ENCODE measurements at regions not wholly inside any gene's neighbourhood (a gene's known extent, or its start where the extent isn't known, plus 50 kb on each side); places are given as distances from the start of the nearest gene placed in this dataset.

GRCh38 chr15:93432474-93432873 lies 343.5 kb upstream of the RGMA start:
- no peaks in the 10 kb centered on the region for H3K36me3 ChIP-seq
- no peak overlapping the region for H3K4me3 ChIP-seq
- H3K27ac ChIP-seq = no peak overlapping the region
- DNase-seq (ENCODE audit: low read depth in 1 of 2, low spot score in 2 of 2) = no peak
- H3K4me1 ChIP-seq (replicated peaks) = no peaks in the 10 kb centered on the region
- no peaks in the 10 kb centered on the region for H3K27me3 ChIP-seq (replicated peaks)
- H3K9me3 ChIP-seq (replicated peaks) = no peaks in the 10 kb centered on the region; the same call in 1 of the 2 replicates

GRCh38 chr15:93428807-93429351 lies 339.9 kb upstream of the RGMA start:
- Histone ChIP-seq H3K4me1 (replicated peaks) (no peaks in the 10 kb centered on the region), H3K27me3 (replicated peaks) (no peaks in the 10 kb centered on the region), H3K4me3 (no peak overlapping the region), H3K27ac (no peak overlapping the region), H3K36me3 (no peaks in the 10 kb centered on the region), H3K9me3 (replicated peaks) (no peaks in the 10 kb centered on the region; the same call in 1 of the 2 replicates)
- DNase-seq (ENCODE audit: low read depth in 1 of 2, low spot score in 2 of 2) = peak in 1 of 2 experiments; percentile 13

DNA sequence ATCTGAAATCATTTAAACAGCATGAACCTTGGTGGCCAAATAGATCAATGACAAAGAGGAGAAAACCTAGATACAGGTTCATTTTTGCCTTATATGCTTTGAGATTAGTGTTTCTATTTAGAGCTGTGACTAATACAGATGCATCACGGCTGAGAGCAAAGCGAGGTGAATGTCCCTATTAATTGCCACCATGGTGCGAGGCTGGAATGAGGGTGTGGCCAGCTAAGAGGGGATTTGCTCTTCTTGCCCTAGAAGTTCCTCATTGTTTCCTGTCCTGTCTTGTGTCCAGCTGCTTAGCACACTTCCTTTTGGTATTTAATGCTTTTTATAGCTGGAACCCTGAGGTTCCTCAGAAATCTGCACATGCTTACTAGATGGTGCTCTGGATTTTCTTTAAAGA lies 339.1 kb upstream of the RGMA start:
- no peaks in the 10 kb centered on the region for H3K27me3 ChIP-seq (replicated peaks)
- H3K4me1 ChIP-seq (replicated peaks) = no peaks in the 10 kb centered on the region
- no peaks in the 10 kb centered on the region for H3K36me3 ChIP-seq
- H3K27ac ChIP-seq = no peak overlapping the region
- H3K4me3 ChIP-seq = no peak overlapping the region
- H3K9me3 ChIP-seq (replicated peaks) = no peaks in the 10 kb centered on the region; the same call in 1 of the 2 replicates
- peak in 1 of 2 experiments; percentile 6 for DNase-seq (ENCODE audit: low read depth in 1 of 2, low spot score in 2 of 2)

DNA sequence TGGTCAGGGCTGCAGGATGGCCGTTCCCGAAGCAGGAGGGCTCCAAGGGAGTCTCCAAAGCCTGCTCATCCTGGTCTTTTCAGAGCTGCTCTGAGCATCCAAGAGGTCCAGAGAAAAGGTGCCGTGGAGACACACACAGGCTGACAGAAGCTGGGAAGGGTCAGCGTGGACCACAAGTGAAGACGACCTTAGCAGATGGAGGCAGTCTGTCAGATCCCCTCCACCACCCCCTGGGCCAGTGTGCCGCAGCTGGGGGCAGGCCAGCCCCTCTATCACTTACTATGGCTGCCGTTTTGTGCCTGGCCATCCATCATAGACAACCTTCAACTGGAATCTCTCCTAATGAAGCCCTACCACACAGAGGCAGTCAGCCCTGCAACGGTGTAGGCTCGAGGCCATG lies 335.1 kb upstream of the RGMA start:
- H3K9me3 ChIP-seq (replicated peaks) = no peaks in the 10 kb centered on the region
- H3K4me3 ChIP-seq = no peak overlapping the region
- no peak overlapping the region for H3K27ac ChIP-seq
- H3K27me3 ChIP-seq (replicated peaks) = no peaks in the 10 kb centered on the region
- H3K4me1 ChIP-seq (replicated peaks) = no peaks in the 10 kb centered on the region
- DNase-seq (ENCODE audit: low read depth in 1 of 2, low spot score in 2 of 2) = peak in 1 of 2 experiments; percentile 16
- no peaks in the 10 kb centered on the region for H3K36me3 ChIP-seq

GRCh38 chr15:93422476-93422875 lies 333.5 kb upstream of the RGMA start:
- H3K27ac ChIP-seq = no peak overlapping the region
- no peaks in the 10 kb centered on the region for H3K4me1 ChIP-seq (replicated peaks)
- H3K27me3 ChIP-seq (replicated peaks) = no peaks in the 10 kb centered on the region
- no peaks in the 10 kb centered on the region for H3K36me3 ChIP-seq
- DNase-seq (ENCODE audit: low read depth in 1 of 2, low spot score in 2 of 2) = peak in 1 of 2 experiments; percentile 25
- H3K4me3 ChIP-seq = no peak overlapping the region
- no peaks in the 10 kb centered on the region for H3K9me3 ChIP-seq (replicated peaks)

DNA sequence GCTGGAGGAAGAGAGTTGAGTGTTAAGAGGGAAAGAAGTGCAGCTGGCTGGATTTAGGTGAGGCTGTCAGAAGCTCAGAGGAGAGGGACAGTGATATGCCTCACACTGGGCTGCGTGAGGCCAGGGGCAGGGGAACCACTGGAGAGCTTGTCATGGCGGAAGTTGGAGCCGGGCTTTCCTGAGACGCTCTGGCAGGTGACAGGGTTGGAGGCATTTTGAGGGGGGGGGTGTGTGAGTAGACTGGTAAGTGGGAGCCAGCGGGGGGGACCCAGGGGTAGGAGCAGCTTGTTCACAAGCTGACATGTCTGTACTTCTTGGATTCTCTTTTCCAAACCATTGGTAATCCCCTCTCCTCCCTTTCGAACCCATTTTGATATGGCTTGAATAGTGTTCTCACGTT lies 331.5 kb upstream of the RGMA start:
- Histone ChIP-seq H3K27me3 (replicated peaks) (no peaks in the 10 kb centered on the region), H3K27ac (no peak overlapping the region), H3K9me3 (replicated peaks) (no peaks in the 10 kb centered on the region), H3K4me3 (no peak overlapping the region), H3K4me1 (replicated peaks) (no peaks in the 10 kb centered on the region), H3K36me3 (no peaks in the 10 kb centered on the region)
- DNase-seq (ENCODE audit: low read depth in 1 of 2, low spot score in 2 of 2) = peak in 1 of 2 experiments; percentile 17

GRCh38 chr15:93420050-93420452 lies 331.0 kb upstream of the RGMA start:
- no peaks in the 10 kb centered on the region for H3K36me3 ChIP-seq
- H3K4me3 ChIP-seq = no peak overlapping the region
- no peak overlapping the region for H3K27ac ChIP-seq
- no peaks in the 10 kb centered on the region for H3K4me1 ChIP-seq (replicated peaks)
- no peaks in the 10 kb centered on the region for H3K27me3 ChIP-seq (replicated peaks)
- no peaks in the 10 kb centered on the region for H3K9me3 ChIP-seq (replicated peaks)
- peak in 1 of 2 experiments; percentile 10 for DNase-seq (ENCODE audit: low read depth in 1 of 2, low spot score in 2 of 2)

DNA sequence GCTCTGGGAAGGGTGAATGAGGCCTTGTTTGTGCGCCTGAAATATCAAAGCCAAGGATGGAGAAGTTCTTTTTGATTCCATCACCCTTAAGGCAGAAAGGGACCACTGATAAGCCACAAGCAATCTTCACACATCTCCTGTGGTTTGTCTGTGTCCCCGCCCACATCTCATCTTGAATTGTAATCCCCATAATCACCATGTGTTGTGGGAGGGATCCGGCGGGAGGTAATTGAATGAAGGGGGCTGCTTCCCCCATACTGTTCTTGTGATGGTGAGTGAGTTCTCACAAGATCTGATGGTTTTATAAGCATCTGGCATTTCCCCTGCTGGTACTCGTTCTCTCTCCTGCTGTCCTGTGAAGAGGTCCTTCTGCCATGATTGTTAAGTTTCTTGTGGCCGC lies 329.6 kb upstream of the RGMA start:
- H3K27ac ChIP-seq = no peak overlapping the region
- H3K9me3 ChIP-seq (replicated peaks) = no peaks in the 10 kb centered on the region

GRCh38 chr15:93417631-93418030 lies 328.6 kb upstream of the RGMA start:
- Histone ChIP-seq H3K9me3 (replicated peaks) (no peaks in the 10 kb centered on the region), H3K36me3 (no peaks in the 10 kb centered on the region), H3K27ac (no peak overlapping the region), H3K27me3 (replicated peaks) (no peaks in the 10 kb centered on the region), H3K4me1 (replicated peaks) (no peaks in the 10 kb centered on the region), H3K4me3 (no peak overlapping the region)
- no peak for DNase-seq (ENCODE audit: low read depth in 1 of 2, low spot score in 2 of 2)

More for the DNA sequence above, 329.6 kb upstream of the RGMA start:
- Histone ChIP-seq H3K4me3 (no peak overlapping the region), H3K27me3 (replicated peaks) (no peaks in the 10 kb centered on the region), H3K4me1 (replicated peaks) (no peaks in the 10 kb centered on the region), H3K36me3 (no peaks in the 10 kb centered on the region)
- no peak for DNase-seq (ENCODE audit: low read depth in 1 of 2, low spot score in 2 of 2)

DNA sequence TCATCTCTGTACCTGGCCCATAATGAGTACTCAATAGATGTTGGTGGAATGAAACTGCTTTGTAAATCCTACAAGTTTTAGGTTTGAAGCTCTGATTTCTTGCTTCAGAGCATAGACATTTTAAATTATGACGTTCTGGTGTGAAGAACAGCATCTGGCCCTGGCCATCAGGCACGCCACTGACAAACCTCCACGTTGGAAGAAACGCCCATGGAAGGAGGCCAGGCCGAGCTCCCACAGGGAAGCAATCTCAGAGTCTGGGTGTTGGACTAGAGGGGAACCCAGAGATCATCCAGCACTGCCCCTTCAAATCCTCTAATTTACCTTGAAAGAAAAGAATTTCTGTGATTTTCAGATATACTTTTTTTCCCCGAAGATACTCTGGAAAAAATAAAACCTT lies 328.1 kb upstream of the RGMA start:
- H3K9me3 ChIP-seq (replicated peaks) = no peaks in the 10 kb centered on the region
- no peaks in the 10 kb centered on the region for H3K27me3 ChIP-seq (replicated peaks)
- DNase-seq (ENCODE audit: low read depth in 1 of 2, low spot score in 2 of 2) = no peak
- no peaks in the 10 kb centered on the region for H3K36me3 ChIP-seq
- H3K4me1 ChIP-seq (replicated peaks) = no peaks in the 10 kb centered on the region
- no peak overlapping the region for H3K4me3 ChIP-seq
- no peak overlapping the region for H3K27ac ChIP-seq

GRCh38 chr15:93415576-93415975 lies 326.6 kb upstream of the RGMA start:
- no peaks in the 10 kb centered on the region for H3K9me3 ChIP-seq (replicated peaks)
- H3K27ac ChIP-seq = no peak overlapping the region
- no peaks in the 10 kb centered on the region for H3K4me1 ChIP-seq (replicated peaks)
- no peaks in the 10 kb centered on the region for H3K27me3 ChIP-seq (replicated peaks)
- no peaks in the 10 kb centered on the region for H3K36me3 ChIP-seq
- no peak for DNase-seq (ENCODE audit: low read depth in 1 of 2, low spot score in 2 of 2)
- no peak overlapping the region for H3K4me3 ChIP-seq

GRCh38 chr15:93414576-93415231 lies 325.7 kb upstream of the RGMA start:
- Histone ChIP-seq H3K9me3 (replicated peaks) (no peaks in the 10 kb centered on the region), H3K4me1 (replicated peaks) (no peaks in the 10 kb centered on the region), H3K36me3 (no peaks in the 10 kb centered on the region), H3K27ac (no peak overlapping the region), H3K4me3 (no peak overlapping the region), H3K27me3 (replicated peaks) (no peaks in the 10 kb centered on the region)
- no peak for DNase-seq (ENCODE audit: low read depth in 1 of 2, low spot score in 2 of 2)

DNA sequence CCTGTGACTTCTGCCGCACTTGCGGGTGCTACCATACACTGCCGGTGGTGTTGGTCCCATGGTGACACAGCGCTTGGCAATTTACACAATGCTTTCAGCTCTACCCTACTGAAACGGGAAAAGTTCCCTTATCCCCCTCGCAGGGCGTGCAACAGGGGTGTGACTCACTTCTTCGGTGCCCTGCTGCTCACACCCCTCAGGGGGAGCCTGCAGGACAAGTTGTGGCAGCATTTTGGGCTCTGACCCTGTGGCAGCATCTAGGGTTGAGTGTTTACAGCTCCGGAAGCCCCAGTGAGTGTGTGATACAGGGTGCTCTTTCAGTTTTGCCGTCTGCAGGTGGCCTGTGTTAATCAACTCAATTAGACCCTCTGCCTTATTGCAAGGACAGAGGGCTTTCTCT lies 324.7 kb upstream of the RGMA start:
- H3K9me3 ChIP-seq (replicated peaks) = no peaks in the 10 kb centered on the region
- no peaks in the 10 kb centered on the region for H3K27me3 ChIP-seq (replicated peaks)
- no peak overlapping the region for H3K4me3 ChIP-seq
- DNase-seq (ENCODE audit: low read depth in 1 of 2, low spot score in 2 of 2) = peak in 1 of 2 experiments; percentile 30
- H3K36me3 ChIP-seq = no peaks in the 10 kb centered on the region
- no peaks in the 10 kb centered on the region for H3K4me1 ChIP-seq (replicated peaks)
- no peak overlapping the region for H3K27ac ChIP-seq

GRCh38 chr15:93399121-93399520 lies 310.1 kb upstream of the RGMA start:
- Histone ChIP-seq H3K4me1 (replicated peaks) (no peaks in the 10 kb centered on the region), H3K9me3 (replicated peaks) (no peaks in the 10 kb centered on the region), H3K36me3 (no peaks in the 10 kb centered on the region), H3K27me3 (replicated peaks) (no peaks in the 10 kb centered on the region), H3K27ac (no peak overlapping the region), H3K4me3 (no peak overlapping the region)
- no peak for DNase-seq (ENCODE audit: low read depth in 1 of 2, low spot score in 2 of 2)

DNA sequence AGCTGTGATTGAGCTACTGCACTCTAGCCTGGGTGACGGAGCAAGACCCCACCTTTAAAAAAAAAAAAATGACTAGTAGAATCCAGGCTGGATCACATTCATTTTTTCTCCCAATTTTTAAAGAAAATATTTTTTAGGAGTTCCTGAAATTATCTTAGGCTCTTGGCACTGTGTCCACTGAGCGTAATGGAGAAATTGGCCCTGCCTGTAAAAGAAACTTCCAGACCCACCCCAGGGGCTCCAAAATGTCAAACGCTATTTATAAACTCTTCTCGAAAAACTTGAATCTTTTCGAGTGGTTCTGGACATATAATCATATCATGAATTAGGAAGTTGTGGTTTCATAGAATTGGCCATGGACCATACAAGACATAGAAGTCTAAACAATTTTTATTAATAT lies 300.2 kb upstream of the RGMA start:
- Histone ChIP-seq H3K27me3 (replicated peaks) (no peaks in the 10 kb centered on the region), H3K27ac (no peak overlapping the region), H3K36me3 (no peaks in the 10 kb centered on the region), H3K4me3 (no peak overlapping the region), H3K4me1 (replicated peaks) (no peaks in the 10 kb centered on the region), H3K9me3 (replicated peaks) (no peaks in the 10 kb centered on the region)
- DNase-seq (ENCODE audit: low read depth in 1 of 2, low spot score in 2 of 2) = no peak

Measured in SJSA1 (cell line).